GM20431 (cell line): ENCODE measurements at regions not wholly inside any gene's neighbourhood (a gene's known extent, or its start where the extent isn't known, plus 50 kb on each side); places are given as distances from the start of the nearest gene placed in this dataset.

Experiments
- in situ Hi-C: fragments of 300-500 bp; cut with MseI, MboI; formaldehyde crosslinking; loops from one replicate; pipeline ENCODE4 v1.15.0; 2020; ENCODE audit warnings: low sequenced_read_pairs; ENCODE audit not compliant: unreplicated experiment

- in situ Hi-C loops, result no loop called here
Measured at GRCh38 chr11:112506852-112507251, 246.2 kb upstream of the PLET1 start.

- in situ Hi-C loops, result no loop called here
Measured at GRCh38 chr11:112507281-112507680, 246.6 kb upstream of the PLET1 start.

GRCh38 chr11:112508750-112509149, 248.1 kb upstream of the PLET1 start:
- in situ Hi-C loops, result no loop called here

- in situ Hi-C loops, result no loop called here
Measured at GRCh38 chr11:112509300-112509699, 248.6 kb upstream of the PLET1 start.

- in situ Hi-C loops, result no loop called here
Measured at GRCh38 chr11:112511271-112511670, 250.6 kb upstream of the PLET1 start.

GRCh38 chr11:112511911-112512310, 251.3 kb upstream of the PLET1 start:
- in situ Hi-C loops, result no loop called here

- in situ Hi-C loops, result no loop called here
Measured at GRCh38 chr11:112513417-112513816, 252.8 kb upstream of the PLET1 start.

- in situ Hi-C loops, result no loop called here
Measured at GRCh38 chr11:112514011-112514740, 253.5 kb upstream of the PLET1 start.

GRCh38 chr11:112516261-112516660, 255.6 kb upstream of the PLET1 start:
- in situ Hi-C loops, result no loop called here

- in situ Hi-C loops, result no loop called here
Measured at GRCh38 chr11:112516755-112517154, 256.1 kb upstream of the PLET1 start.

- in situ Hi-C loops, result no loop called here
Measured at GRCh38 chr11:112518371-112518770, 257.7 kb upstream of the PLET1 start.

GRCh38 chr11:112519751-112520150, 259.1 kb upstream of the PLET1 start:
- in situ Hi-C loops, result no loop called here

- in situ Hi-C loops, result no loop called here
Measured at GRCh38 chr11:112520354-112520753, 259.7 kb upstream of the PLET1 start.

- in situ Hi-C loops, result no loop called here
Measured at GRCh38 chr11:112522536-112522935, 261.9 kb upstream of the PLET1 start.

GRCh38 chr11:112523031-112523430, 262.4 kb upstream of the PLET1 start:
- in situ Hi-C loops, result no loop called here

- in situ Hi-C loops, result no loop called here
Measured at GRCh38 chr11:112523477-112523876, 262.8 kb upstream of the PLET1 start.

GRCh38 chr11:112523951-112524350, 263.3 kb upstream of the PLET1 start:
- in situ Hi-C loops, result no loop called here

GRCh38 chr11:112524798-112525197, 264.1 kb upstream of the PLET1 start:
- in situ Hi-C loops, result no loop called here

GRCh38 chr11:112525270-112525669, 264.6 kb upstream of the PLET1 start:
- in situ Hi-C loops, result no loop called here

GRCh38 chr11:112525844-112526590, 265.4 kb upstream of the PLET1 start:
- in situ Hi-C loops, result no loop called here

- in situ Hi-C loops, result no loop called here
Measured at GRCh38 chr11:112526699-112527416, 266.2 kb upstream of the PLET1 start.
